Smooth muscle cell (in vitro differentiated cells): ENCODE measurements at regions not wholly inside any gene's neighbourhood (a gene's known extent, or its start where the extent isn't known, plus 50 kb on each side); places are given as distances from the start of the nearest gene placed in this dataset.

Source experiments
- DNase-seq: peaks from one replicate; lab custom pipeline; 2025; ENCODE audit not compliant: unreplicated experiment; lab: John Stamatoyannopoulos, UW
- H2AFZ ChIP-seq: fragments of 200-600 bp; sonication (generic); 2 replicates; pipeline ENCODE4 v1.6.0; 2016; ENCODE audit warnings: antibody characterized with exemption, low read depth, mild to moderate bottlenecking
- H3F3A ChIP-seq: fragments of 200-600 bp; sonication (generic); 2 replicates; pipeline ENCODE4 v1.6.0; 2017; ENCODE audit warnings: antibody characterized with exemption, low read depth
- H3K27ac ChIP-seq: fragments of 200-600 bp; sonication (generic); 2 replicates; pipeline ENCODE4 v1.5.1; 2016; ENCODE audit warnings: low read depth, mild to moderate bottlenecking
- H3K27me3 ChIP-seq: fragments of 200-600 bp; sonication (generic); 2 replicates; pipeline ENCODE4 v1.6.1; 2016; ENCODE audit warnings: low read depth, mild to moderate bottlenecking
- H3K36me3 ChIP-seq: fragments of 200-600 bp; sonication (generic); 2 replicates; pipeline ENCODE4 v1.5.1; 2016; ENCODE audit warnings: low read depth
- H3K4me1 ChIP-seq: fragments of 200-600 bp; sonication (generic); 2 replicates; pipeline ENCODE4 v1.5.1; 2016; ENCODE audit warnings: low read depth
- H3K4me2 ChIP-seq: fragments of 200-600 bp; sonication (generic); 2 replicates; pipeline ENCODE4 v1.6.0; 2016; ENCODE audit warnings: mild to moderate bottlenecking
- H3K4me3 ChIP-seq: fragments of 200-600 bp; sonication (generic); 2 replicates; pipeline ENCODE4 v1.5.1; 2016; ENCODE audit warnings: mild to moderate bottlenecking
- H3K79me2 ChIP-seq: fragments of 200-600 bp; sonication (generic); 2 replicates; pipeline ENCODE4 v1.6.0; 2016; ENCODE audit warnings: low read depth, mild to moderate bottlenecking
- H3K9ac ChIP-seq: fragments of 200-600 bp; sonication (generic); 2 replicates; pipeline ENCODE4 v1.6.0; 2016; ENCODE audit warnings: low read depth
- H3K9me3 ChIP-seq: fragments of 200-600 bp; sonication (generic); replicated peaks from 2 replicates; pipeline ENCODE4 v1.5.1; 2016; ENCODE audit warnings: low read depth
- H4K20me1 ChIP-seq: fragments of 200-600 bp; sonication (generic); 2 replicates; pipeline ENCODE4 v1.6.0; 2016; ENCODE audit warnings: low read depth
- CTCF ChIP-seq: fragments of 200-600 bp; sonication (generic); IDR thresholded peaks from 2 replicates; pipeline ENCODE4 v1.5.1; 2017; ENCODE audit warnings: borderline replicate concordance, mild to moderate bottlenecking, antibody characterized with exemption; ENCODE audit not compliant: insufficient read depth, poor library complexity, severe bottlenecking
- WGBS: methylation state at CpG from one replicate; pipeline ENCODE4 v1.1.7; 2016; ENCODE audit warnings: low lambda C conversion rate; 5-methylcytosine and 5-hydroxymethylcytosine counted together

- Histone ChIP-seq H3K4me1 (no peaks in the 10 kb centered on the region), H3K9ac (no peak overlapping the region), H3K27me3 (peaks cover 20% of the 10 kb centered on the region), H3K36me3 (no peaks in the 10 kb centered on the region), H4K20me1 (no peaks in the 10 kb centered on the region), H3K79me2 (no peaks in the 10 kb centered on the region), H3K27ac (no peak overlapping the region), H2AFZ (no peak overlapping the region), H3K4me2 (no peak overlapping the region), H3K4me3 (no peak overlapping the region), H3K9me3 (no peaks in the 10 kb centered on the region), H3F3A (no peaks in the 10 kb centered on the region)
- no peak for DNase-seq
- 79% methylated on average over 1 of the region's 1 CpG for WGBS
- no peak for TF ChIP-seq CTCF
Observed at GRCh38 chr11:32196137-32196536, 105.3 kb downstream of the RCN1 start.

GRCh38 chr11:32198053-32198452 is 107.2 kb downstream of the RCN1 start:
- no peak for TF ChIP-seq CTCF
- H4K20me1 ChIP-seq, result no peaks in the 10 kb centered on the region
- WGBS, result 80% methylated on average over 2 of the region's 2 CpGs
- no peak overlapping the region for H3K4me2 ChIP-seq
- no peak overlapping the region for H3K9ac ChIP-seq
- H3K4me1 ChIP-seq, result no peaks in the 10 kb centered on the region
- DNase-seq, result no peak
- no peaks in the 10 kb centered on the region for H3K36me3 ChIP-seq
- peaks cover 13% of the 10 kb centered on the region for H3K27me3 ChIP-seq
- no peaks in the 10 kb centered on the region for H3K79me2 ChIP-seq
- H3K9me3 ChIP-seq, result no peaks in the 10 kb centered on the region
- H3F3A ChIP-seq, result no peaks in the 10 kb centered on the region
- H3K27ac ChIP-seq, result no peak overlapping the region
- no peak overlapping the region for H3K4me3 ChIP-seq
- no peak overlapping the region for H2AFZ ChIP-seq

GRCh38 chr11:32200136-32200847 is 109.4 kb downstream of the RCN1 start:
- TF ChIP-seq CTCF, result no peak
- no peak overlapping the region for H3K9ac ChIP-seq
- H3F3A ChIP-seq, result no peaks in the 10 kb centered on the region
- H2AFZ ChIP-seq, result no peak overlapping the region
- H3K36me3 ChIP-seq, result no peaks in the 10 kb centered on the region
- H4K20me1 ChIP-seq, result no peaks in the 10 kb centered on the region
- H3K27ac ChIP-seq, result no peak overlapping the region
- no peaks in the 10 kb centered on the region for H3K4me1 ChIP-seq
- peaks cover 6% of the 10 kb centered on the region for H3K27me3 ChIP-seq
- 74% methylated on average over 19 of the region's 19 CpGs for WGBS
- H3K4me3 ChIP-seq, result no peak overlapping the region
- H3K9me3 ChIP-seq, result no peaks in the 10 kb centered on the region
- no peak overlapping the region for H3K4me2 ChIP-seq
- no peaks in the 10 kb centered on the region for H3K79me2 ChIP-seq
- DNase-seq, result no peak

- Histone ChIP-seq H4K20me1 (no peaks in the 10 kb centered on the region), H3K4me2 (no peak overlapping the region), H3K9me3 (no peaks in the 10 kb centered on the region), H2AFZ (no peak overlapping the region), H3K4me1 (no peaks in the 10 kb centered on the region), H3K36me3 (no peaks in the 10 kb centered on the region), H3K79me2 (no peaks in the 10 kb centered on the region), H3F3A (no peaks in the 10 kb centered on the region), H3K4me3 (no peak overlapping the region), H3K27me3 (no peaks in the 10 kb centered on the region), H3K9ac (no peak overlapping the region), H3K27ac (no peak overlapping the region)
- DNase-seq, result no peak
- WGBS, result 92% methylated on average over 5 of the region's 5 CpGs
- no peak for TF ChIP-seq CTCF
Observed at GRCh38 chr11:32204751-32205150, 113.9 kb downstream of the RCN1 start.
